ENCODE measurements at regions not wholly inside any gene's neighbourhood (a gene's known extent, or its start where the extent isn't known, plus 50 kb on each side); places are given as distances from the start of the nearest gene placed in this dataset.

DNA sequence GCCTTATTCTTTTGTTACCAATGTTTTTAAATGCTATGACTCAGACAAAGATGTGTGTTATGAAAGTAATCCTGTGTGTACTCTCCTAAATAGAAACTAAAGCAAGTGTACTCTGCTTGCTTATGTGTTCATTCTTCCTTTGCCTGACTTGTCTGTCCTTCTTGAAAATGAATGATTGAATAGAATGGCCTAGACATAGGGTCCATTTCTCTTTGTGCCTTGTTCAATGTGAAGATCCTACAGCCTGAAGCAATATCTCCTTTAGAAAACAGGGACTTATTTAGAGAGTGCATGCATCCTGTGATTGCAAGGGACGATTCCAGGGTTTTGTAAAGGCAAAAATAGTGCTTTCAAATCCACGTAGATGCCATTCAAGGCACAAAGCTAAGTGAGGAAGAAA, 343.6 kb upstream of the TACR3 start:
- TF ChIP-seq, protein P1, sequence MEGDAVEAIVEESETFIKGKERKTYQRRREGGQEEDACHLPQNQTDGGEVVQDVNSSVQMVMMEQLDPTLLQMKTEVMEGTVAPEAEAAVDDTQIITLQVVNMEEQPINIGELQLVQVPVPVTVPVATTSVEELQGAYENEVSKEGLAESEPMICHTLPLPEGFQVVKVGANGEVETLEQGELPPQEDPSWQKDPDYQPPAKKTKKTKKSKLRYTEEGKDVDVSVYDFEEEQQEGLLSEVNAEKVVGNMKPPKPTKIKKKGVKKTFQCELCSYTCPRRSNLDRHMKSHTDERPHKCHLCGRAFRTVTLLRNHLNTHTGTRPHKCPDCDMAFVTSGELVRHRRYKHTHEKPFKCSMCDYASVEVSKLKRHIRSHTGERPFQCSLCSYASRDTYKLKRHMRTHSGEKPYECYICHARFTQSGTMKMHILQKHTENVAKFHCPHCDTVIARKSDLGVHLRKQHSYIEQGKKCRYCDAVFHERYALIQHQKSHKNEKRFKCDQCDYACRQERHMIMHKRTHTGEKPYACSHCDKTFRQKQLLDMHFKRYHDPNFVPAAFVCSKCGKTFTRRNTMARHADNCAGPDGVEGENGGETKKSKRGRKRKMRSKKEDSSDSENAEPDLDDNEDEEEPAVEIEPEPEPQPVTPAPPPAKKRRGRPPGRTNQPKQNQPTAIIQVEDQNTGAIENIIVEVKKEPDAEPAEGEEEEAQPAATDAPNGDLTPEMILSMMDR (IDR thresholded peaks at IDR 0.05), result no peak
- no peak for TF ChIP-seq POLR2A (IDR thresholded peaks at IDR 0.05)
